Psoas muscle (tissue), 7 donors: ENCODE measurements at regions not wholly inside any gene's neighbourhood (a gene's known extent, or its start where the extent isn't known, plus 50 kb on each side); places are given as distances from the start of the nearest gene placed in this dataset.

ENCODE experiments used
- ATAC-seq, 4 donors: fragments of 200-7000 bp; cut with Tn5 transposase; one replicate each; pipeline ENCODE4 v1.9.1; 2020; ENCODE audit warnings: moderate library complexity in 3 of 4, mild to moderate bottlenecking in 2 of 4
- DNase-seq, 2 donors: peaks; one replicate each; pipeline ENCODE4 v3.0.0-alpha.2; 2020
- H3K27ac ChIP-seq: fragments of 200-600 bp; one replicate; pipeline ENCODE4 v1.8.0; 2022
- H3K27me3 ChIP-seq, 3 donors: fragments of 200-600 bp in 1 of 3; one replicate each; pipeline versions ENCODE4 v1.6.1 to v1.8.0; 2013 to 2022; ENCODE audit warnings: low read length in 2 of 3, mild to moderate bottlenecking in 2 of 3, moderate library complexity in 1 of 3; ENCODE audit not compliant: insufficient read depth in 3 of 3
- H3K36me3 ChIP-seq, 2 donors: fragments of 200-600 bp in 1 of 2; one replicate each; pipeline versions ENCODE4 v1.6.1 to v1.8.0; 2013 to 2022; ENCODE audit warnings: low read depth in 1 of 2, mild to moderate bottlenecking in 1 of 2, moderate library complexity in 1 of 2; ENCODE audit not compliant: insufficient read depth in 1 of 2
- H3K4me1 ChIP-seq: fragments of 200-600 bp; one replicate; pipeline ENCODE4 v1.8.0; 2022
- H3K4me3 ChIP-seq: fragments of 200-600 bp; one replicate; pipeline ENCODE4 v1.8.0; 2022; ENCODE audit warnings: mild to moderate bottlenecking
- H3K9me3 ChIP-seq: fragments of 200-600 bp; one replicate; pipeline ENCODE4 v1.8.0; 2022
- CTCF ChIP-seq: fragments of 200-600 bp; IDR thresholded peaks from one replicate; pipeline ENCODE4 v1.8.0; 2022; ENCODE audit warnings: antibody characterized with exemption
- WGBS, 3 donors: extraction: QIAGEN DNeasy Blood & Tissue Kit; methylation state at CpG; one replicate each; pipeline versions ENCODE4 v1.1.6 to v1.1.7; 2013; 5-methylcytosine and 5-hydroxymethylcytosine counted together
- intact Hi-C, 2 donors: fragments of 100-400 bp; cut with DNase I; formaldehyde crosslinking; loops; one replicate each; pipeline versions ENCODE4 v1.11.0 to v1.14.2; 2022
- donor health status: healthy with polysubstance abuse.
- donor health status: DM: no; HTN: no; CAD: no; lungs with moderate emphysema.
- donor health status: Bipolar disorder and iron deficiency.
- donor health status: healthy.
- donor health status: DM: yes; HTN: yes; CAD: no.
- donor health status: DM: no; HTN: no; CAD: no.
- donor health status: DM: yes; HTN: yes; CAD: no.

- WGBS, 3 donors, result 84 to 87% (median 85%) methylated on average over 2 of the region's 2 CpGs
- intact Hi-C loops, result no loop called here
- no peak for ATAC-seq
- Histone ChIP-seq H3K4me1 (no peaks in the 10 kb centered on the region), H3K9me3 (no peaks in the 10 kb centered on the region), H3K27me3 (no peaks in the 10 kb centered on the region), H3K27ac (no peak overlapping the region), H3K4me3 (no peak overlapping the region), H3K36me3 (no peaks in the 10 kb centered on the region)
- no peak for TF ChIP-seq CTCF
- no peak for DNase-seq
Observed at GRCh38 chr4:54176202-54176601, 52.9 kb upstream of the PDGFRA start.
